Cerebellar nuclear complex (tissue), 1 donor: ENCODE measurements at regions not wholly inside any gene's neighbourhood (a gene's known extent, or its start where the extent isn't known, plus 50 kb on each side); places are given as distances from the start of the nearest gene placed in this dataset.

Source experiments
- DNase-seq, 2 experiments: peaks; one replicate each; lab custom pipeline; 2025; lab: John Stamatoyannopoulos, UW

- DNase-seq, result no peak
These were observed 84.2 kb upstream of the MAPK4 start for GRCh38 chr18:50475538-50476193.

- no peak for DNase-seq
These were observed 67.8 kb upstream of the MAPK4 start for GRCh38 chr18:50492097-50492496.

- no peak for DNase-seq
These were observed 65.3 kb upstream of the MAPK4 start for GRCh38 chr18:50494569-50494968.

- DNase-seq, result no peak
These were observed 53.5 kb upstream of the MAPK4 start for GRCh38 chr18:50506362-50506761.

- DNase-seq, result peak in 1 of 2 experiments; percentile 32
These were observed 52.7 kb upstream of the MAPK4 start for GRCh38 chr18:50507120-50507590.

GRCh38 chr18:50508228-50508627, 51.7 kb upstream of the MAPK4 start:
- no peak for DNase-seq

GRCh38 chr18:50509012-50509411, 50.9 kb upstream of the MAPK4 start:
- no peak for DNase-seq
